Brain microvascular endothelial cell (primary cell): ENCODE measurements at regions not wholly inside any gene's neighbourhood (a gene's known extent, or its start where the extent isn't known, plus 50 kb on each side); places are given as distances from the start of the nearest gene placed in this dataset.

Experiments
- DNase-seq: peaks from one replicate; pipeline ENCODE4 v3.0.0-alpha.2; 2020
- H3K27ac ChIP-seq: fragments of 250-450 bp; sonication (Bioruptor Pico); 2 replicates; pipeline ENCODE4 v1.5.1; 2020; ENCODE audit warnings: mild to moderate bottlenecking, moderate library complexity
- H3K27me3 ChIP-seq: fragments of 250-450 bp; sonication (Bioruptor Pico); replicated peaks from 2 replicates; pipeline ENCODE4 v1.5.1; 2020; ENCODE audit warnings: mild to moderate bottlenecking
- H3K36me3 ChIP-seq: fragments of 250-450 bp; sonication (Bioruptor Pico); replicated peaks from 2 replicates; pipeline ENCODE4 v1.5.1; 2020; ENCODE audit warnings: mild to moderate bottlenecking
- H3K4me3 ChIP-seq: 2 replicates; pipeline ENCODE4 v1.5.1; 2011; ENCODE audit warnings: low read depth, mild to moderate bottlenecking, control low read depth, low read length, moderate library complexity
- CTCF ChIP-seq: IDR thresholded peaks from 2 replicates; pipeline ENCODE4 v1.5.1; 2011; ENCODE audit warnings: low read depth, mild to moderate bottlenecking, moderate library complexity, low read length, control low read depth, inconsistent platforms; ENCODE audit errors: missing control alignments
- in situ Hi-C: cut with HindIII; loops from 2 replicates; pipeline ENCODE4 v1.10.0; 2017; ENCODE audit warnings: low sequenced_read_pairs, low pct_ligation_motif_present

GRCh38 chr12:90017316-90017715 is 308.7 kb upstream of the ATP2B1 start:
- DNase-seq = no peak
- Histone ChIP-seq H3K27me3 (no peaks in the 10 kb centered on the region), H3K4me3 (no peak overlapping the region), H3K27ac (no peak overlapping the region), H3K36me3 (no peaks in the 10 kb centered on the region)
- in situ Hi-C loops = no loop called here
- TF ChIP-seq CTCF = no peak

- in situ Hi-C loops = no loop called here
- Histone ChIP-seq H3K4me3 (no peak overlapping the region), H3K27me3 (no peaks in the 10 kb centered on the region), H3K27ac (no peak overlapping the region), H3K36me3 (no peaks in the 10 kb centered on the region)
- no peak for TF ChIP-seq CTCF
- no peak for DNase-seq
Observed at GRCh38 chr12:90015228-90015627, 306.6 kb upstream of the ATP2B1 start.

GRCh38 chr12:90013409-90013808 is 304.8 kb upstream of the ATP2B1 start:
- in situ Hi-C loops = no loop called here
- DNase-seq = no peak

GRCh38 chr12:90010089-90010488 is 301.5 kb upstream of the ATP2B1 start:
- peak; percentile 65 for TF ChIP-seq CTCF
- DNase-seq = peak; percentile 33
- H3K36me3 ChIP-seq = no peaks in the 10 kb centered on the region
- H3K27ac ChIP-seq = no peak overlapping the region
- in situ Hi-C loops = no loop called here
- no peaks in the 10 kb centered on the region for H3K27me3 ChIP-seq
- no peak overlapping the region for H3K4me3 ChIP-seq

More at GRCh38 chr12:90013409-90013808, 304.8 kb upstream of the ATP2B1 start:
- H3K27ac ChIP-seq = no peak overlapping the region
- TF ChIP-seq CTCF = peak; percentile 51
- H3K27me3 ChIP-seq = no peaks in the 10 kb centered on the region
- H3K4me3 ChIP-seq = no peak overlapping the region
- no peaks in the 10 kb centered on the region for H3K36me3 ChIP-seq

- Histone ChIP-seq H3K36me3 (no peaks in the 10 kb centered on the region), H3K4me3 (no peak overlapping the region), H3K27ac (no peak overlapping the region), H3K27me3 (no peaks in the 10 kb centered on the region)
- in situ Hi-C loops = no loop called here
- no peak for TF ChIP-seq CTCF
- no peak for DNase-seq
Observed at GRCh38 chr12:90008277-90008676, 299.6 kb upstream of the ATP2B1 start.

- DNase-seq = no peak
- Histone ChIP-seq H3K36me3 (no peaks in the 10 kb centered on the region), H3K27ac (no peak overlapping the region), H3K27me3 (no peaks in the 10 kb centered on the region), H3K4me3 (no peak overlapping the region)
- TF ChIP-seq CTCF = no peak
- in situ Hi-C loops = no loop called here
Observed at GRCh38 chr12:90004319-90005074, 295.9 kb upstream of the ATP2B1 start.
